BLaER1 (cell line): ENCODE measurements at regions not wholly inside any gene's neighbourhood (a gene's known extent, or its start where the extent isn't known, plus 50 kb on each side); places are given as distances from the start of the nearest gene placed in this dataset.
A peak's percentile ranks its signal among the peaks of the same experiment; 100 is the strongest.
"Not testable (repeated sequence)": the region's sequence is repeated elsewhere in the genome, so short reads cannot be mapped to it uniquely, and the experiment has no call there.

Experiments
- H3K27ac ChIP-seq: shearing (Covaris generic); formaldehyde crosslinking; 2 replicates; pipeline ENCODE4 v1.8.1; 2022
- H3K27me3 ChIP-seq: shearing (Covaris generic); formaldehyde crosslinking; 2 replicates; pipeline ENCODE4 v1.8.1; 2022
- H3K36me3 ChIP-seq: shearing (Covaris generic); formaldehyde crosslinking; 2 replicates; pipeline ENCODE4 v1.8.1; 2022
- H3K4me1 ChIP-seq: shearing (Covaris generic); formaldehyde crosslinking; 2 replicates; pipeline ENCODE4 v1.8.1; 2022
- H3K4me2 ChIP-seq: shearing (Covaris generic); formaldehyde crosslinking; 2 replicates; pipeline ENCODE4 v1.8.1; 2022
- H3K4me3 ChIP-seq: shearing (Covaris generic); formaldehyde crosslinking; 2 replicates; pipeline ENCODE4 v1.8.1; 2022
- H3K9ac ChIP-seq: shearing (Covaris generic); formaldehyde crosslinking; 2 replicates; pipeline ENCODE4 v1.8.1; 2022
- H3K9me3 ChIP-seq: shearing (Covaris generic); formaldehyde crosslinking; 2 replicates; pipeline ENCODE4 v1.8.1; 2022
- H4K20me1 ChIP-seq: shearing (Covaris generic); formaldehyde crosslinking; 2 replicates; pipeline ENCODE4 v1.8.1; 2022
- Cebpa-rat ChIP-seq: shearing (Covaris generic); IDR thresholded peaks from 2 replicates; pipeline ENCODE4 v1.8.1; 2022

- Histone ChIP-seq H3K4me2 (no peak overlapping the region), H3K27ac (no peak overlapping the region), H3K9ac (no peak overlapping the region), H4K20me1 (no peaks in the 10 kb centered on the region), H3K36me3 (no peaks in the 10 kb centered on the region), H3K9me3 (peaks cover 8% of the 10 kb centered on the region), H3K4me3 (no peak overlapping the region), H3K4me1 (no peaks in the 10 kb centered on the region), H3K27me3 (no peaks in the 10 kb centered on the region)
- no peak for TF ChIP-seq Cebpa-rat
Observed at GRCh38 chr11:82403640-82404305, 329.9 kb downstream of the FAM181B start.

- Histone ChIP-seq H3K27me3 (no peaks in the 10 kb centered on the region), H3K27ac (no peak overlapping the region), H3K4me2 (no peak overlapping the region), H3K36me3 (no peaks in the 10 kb centered on the region), H3K4me1 (no peaks in the 10 kb centered on the region), H3K9ac (no peak overlapping the region), H3K4me3 (no peak overlapping the region), H4K20me1 (no peaks in the 10 kb centered on the region), H3K9me3 (no peaks in the 10 kb centered on the region)
- no peak for TF ChIP-seq Cebpa-rat
Observed at GRCh38 chr11:82398300-82398815, 335.3 kb downstream of the FAM181B start.

GRCh38 chr11:82396639-82397038 is 337.0 kb downstream of the FAM181B start:
- H4K20me1 ChIP-seq, H3K27ac ChIP-seq, H3K4me3 ChIP-seq, H3K36me3 ChIP-seq, H3K9me3 ChIP-seq, H3K4me2 ChIP-seq, H3K4me1 ChIP-seq, H3K27me3 ChIP-seq, H3K9ac ChIP-seq: not testable (repeated sequence)
- TF ChIP-seq Cebpa-rat = peak; percentile 86

- Histone ChIP-seq H3K27me3 (no peaks in the 10 kb centered on the region), H3K27ac (no peak overlapping the region), H3K9ac (no peak overlapping the region), H3K9me3 (no peaks in the 10 kb centered on the region), H3K4me3 (no peak overlapping the region), H3K4me2 (no peak overlapping the region), H3K36me3 (no peaks in the 10 kb centered on the region), H4K20me1 (no peaks in the 10 kb centered on the region), H3K4me1 (no peaks in the 10 kb centered on the region)
- no peak for TF ChIP-seq Cebpa-rat
Observed at GRCh38 chr11:82384308-82384707, 349.4 kb downstream of the FAM181B start.

GRCh38 chr11:82373781-82374542 is 359.7 kb downstream of the FAM181B start:
- TF ChIP-seq Cebpa-rat = no peak
- H3K27me3 ChIP-seq = no peaks in the 10 kb centered on the region
- H3K36me3 ChIP-seq = no peaks in the 10 kb centered on the region
- no peak overlapping the region for H3K4me3 ChIP-seq
- H3K9me3 ChIP-seq = no peaks in the 10 kb centered on the region
- H3K9ac ChIP-seq = no peak overlapping the region
- no peak overlapping the region for H3K4me2 ChIP-seq
- no peak overlapping the region for H3K27ac ChIP-seq
- H3K4me1 ChIP-seq = no peaks in the 10 kb centered on the region
- no peaks in the 10 kb centered on the region for H4K20me1 ChIP-seq

- H4K20me1 ChIP-seq = no peaks in the 10 kb centered on the region
- no peaks in the 10 kb centered on the region for H3K4me1 ChIP-seq
- no peaks in the 10 kb centered on the region for H3K27me3 ChIP-seq
- H3K36me3 ChIP-seq = no peaks in the 10 kb centered on the region
- H3K4me2 ChIP-seq = no peak overlapping the region
- H3K9me3 ChIP-seq = no peaks in the 10 kb centered on the region
- no peak for TF ChIP-seq Cebpa-rat
- H3K4me3 ChIP-seq = no peak overlapping the region
- H3K9ac ChIP-seq = no peak overlapping the region
- no peak overlapping the region for H3K27ac ChIP-seq
Observed at GRCh38 chr11:82365351-82365750, 368.3 kb downstream of the FAM181B start.

- Histone ChIP-seq H4K20me1 (no peaks in the 10 kb centered on the region), H3K4me3 (no peak overlapping the region), H3K9ac (no peak overlapping the region), H3K9me3 (no peaks in the 10 kb centered on the region), H3K4me2 (no peak overlapping the region), H3K27me3 (no peaks in the 10 kb centered on the region), H3K27ac (no peak overlapping the region), H3K36me3 (no peaks in the 10 kb centered on the region), H3K4me1 (no peaks in the 10 kb centered on the region)
- TF ChIP-seq Cebpa-rat = no peak
Observed at GRCh38 chr11:82356316-82356715, 377.3 kb downstream of the FAM181B start.

- no peak for TF ChIP-seq Cebpa-rat
- H3K4me3 ChIP-seq = no peak overlapping the region
- H3K27me3 ChIP-seq = no peaks in the 10 kb centered on the region
- H4K20me1 ChIP-seq = no peaks in the 10 kb centered on the region
- no peaks in the 10 kb centered on the region for H3K4me1 ChIP-seq
- no peak overlapping the region for H3K4me2 ChIP-seq
- H3K9ac ChIP-seq = no peak overlapping the region
- H3K27ac ChIP-seq = no peak overlapping the region
- H3K9me3 ChIP-seq = no peaks in the 10 kb centered on the region
- no peaks in the 10 kb centered on the region for H3K36me3 ChIP-seq
Observed at GRCh38 chr11:82355313-82355823, 378.3 kb downstream of the FAM181B start.

- Histone ChIP-seq H3K27ac (no peak overlapping the region), H3K4me2 (no peak overlapping the region), H3K9me3 (no peaks in the 10 kb centered on the region), H3K36me3 (no peaks in the 10 kb centered on the region), H3K27me3 (no peaks in the 10 kb centered on the region), H3K4me1 (no peaks in the 10 kb centered on the region), H3K9ac (no peak overlapping the region), H3K4me3 (no peak overlapping the region), H4K20me1 (no peaks in the 10 kb centered on the region)
- no peak for TF ChIP-seq Cebpa-rat
Observed at GRCh38 chr11:82326853-82327252, 406.8 kb downstream of the FAM181B start.

GRCh38 chr11:82321206-82321605 is 412.5 kb downstream of the FAM181B start:
- no peak for TF ChIP-seq Cebpa-rat
- Histone ChIP-seq H3K9me3 (no peaks in the 10 kb centered on the region), H3K4me3 (no peak overlapping the region), H3K36me3 (no peaks in the 10 kb centered on the region), H4K20me1 (no peaks in the 10 kb centered on the region), H3K27ac (no peak overlapping the region), H3K27me3 (no peaks in the 10 kb centered on the region), H3K4me1 (no peaks in the 10 kb centered on the region), H3K9ac (no peak overlapping the region), H3K4me2 (no peak overlapping the region)
